ENCODE measurements at regions not wholly inside any gene's neighbourhood (a gene's known extent, or its start where the extent isn't known, plus 50 kb on each side); places are given as distances from the start of the nearest gene placed in this dataset.

- WGBS, 5 donors = 6 to 11% (median 8%) methylated on average over 2 of the region's 2 CpGs
- Histone ChIP-seq H3K27me3 (replicated peaks in 1 of 7) (no peaks in the 10 kb centered on the region), H3K9me3 (peaks cover 0 to 1% (median 0%) of the 10 kb centered on the region in 8 donors), H3K36me3 (no peaks in the 10 kb centered on the region), H3K4me3 (no peak overlapping the region), H3K4me1 (no peaks in the 10 kb centered on the region), H3K27ac (no peak overlapping the region)
- no peak for DNase-seq
- no peak for TF ChIP-seq POLR2A (IDR thresholded peaks at IDR 0.05)
- TF ChIP-seq POLR2AphosphoS5 (IDR thresholded peaks at IDR 0.05) = no peak
- TF ChIP-seq, protein P1, sequence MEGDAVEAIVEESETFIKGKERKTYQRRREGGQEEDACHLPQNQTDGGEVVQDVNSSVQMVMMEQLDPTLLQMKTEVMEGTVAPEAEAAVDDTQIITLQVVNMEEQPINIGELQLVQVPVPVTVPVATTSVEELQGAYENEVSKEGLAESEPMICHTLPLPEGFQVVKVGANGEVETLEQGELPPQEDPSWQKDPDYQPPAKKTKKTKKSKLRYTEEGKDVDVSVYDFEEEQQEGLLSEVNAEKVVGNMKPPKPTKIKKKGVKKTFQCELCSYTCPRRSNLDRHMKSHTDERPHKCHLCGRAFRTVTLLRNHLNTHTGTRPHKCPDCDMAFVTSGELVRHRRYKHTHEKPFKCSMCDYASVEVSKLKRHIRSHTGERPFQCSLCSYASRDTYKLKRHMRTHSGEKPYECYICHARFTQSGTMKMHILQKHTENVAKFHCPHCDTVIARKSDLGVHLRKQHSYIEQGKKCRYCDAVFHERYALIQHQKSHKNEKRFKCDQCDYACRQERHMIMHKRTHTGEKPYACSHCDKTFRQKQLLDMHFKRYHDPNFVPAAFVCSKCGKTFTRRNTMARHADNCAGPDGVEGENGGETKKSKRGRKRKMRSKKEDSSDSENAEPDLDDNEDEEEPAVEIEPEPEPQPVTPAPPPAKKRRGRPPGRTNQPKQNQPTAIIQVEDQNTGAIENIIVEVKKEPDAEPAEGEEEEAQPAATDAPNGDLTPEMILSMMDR (IDR thresholded peaks at IDR 0.05 in 8 of 11, conservative IDR thresholded peaks at IDR 0.05 in 3 of 11) = no peak
- intact Hi-C loops (cut with DNase I; ENCODE audit: low total_unique reads) = no loop called here
Observed at GRCh38 chr4:66577922-66578321, 907.6 kb upstream of the EPHA5 start.

DNA sequence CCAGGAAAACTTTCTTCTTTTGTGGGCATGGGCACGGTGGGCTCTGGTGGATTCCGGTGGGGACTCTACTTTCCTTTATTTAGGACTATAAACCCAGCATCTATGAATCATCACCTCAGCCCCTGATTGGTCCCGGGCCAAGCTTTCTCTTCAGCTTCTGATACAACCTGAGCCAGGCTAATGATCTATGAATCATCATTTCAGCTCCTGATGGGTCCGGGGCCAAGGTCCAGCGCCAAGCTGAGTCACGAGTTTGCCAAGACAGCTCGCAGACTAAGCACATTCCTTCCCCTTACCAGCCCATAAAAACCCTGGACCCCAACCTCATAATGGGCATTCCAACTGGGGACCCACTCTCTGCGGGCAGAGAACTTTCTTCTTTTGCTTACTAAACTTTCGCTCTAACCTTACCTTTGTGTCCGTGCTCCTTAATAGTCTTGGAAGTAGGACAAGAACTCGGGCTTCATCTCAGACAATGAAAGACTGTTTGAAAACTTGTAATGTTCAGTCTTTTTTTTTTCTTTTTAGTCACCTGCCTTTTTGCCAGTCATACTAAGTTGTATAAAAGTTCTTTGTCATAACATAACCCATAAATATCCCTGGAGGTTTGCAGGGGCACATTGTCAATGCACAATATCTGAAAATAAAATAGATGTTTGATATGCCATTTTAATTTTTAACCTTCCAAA, 904.9 kb upstream of the EPHA5 start:
- no peak overlapping the region for H3K27ac ChIP-seq
- H3K36me3 ChIP-seq = no peaks in the 10 kb centered on the region
- no peaks in the 10 kb centered on the region for H3K27me3 ChIP-seq (replicated peaks in 1 of 7)
- TF ChIP-seq, protein P1 (IDR thresholded peaks at IDR 0.05 in 8 of 11, conservative IDR thresholded peaks at IDR 0.05 in 3 of 11) = no peak
- no peak for TF ChIP-seq POLR2A (IDR thresholded peaks at IDR 0.05)
- no peak for TF ChIP-seq POLR2AphosphoS5 (IDR thresholded peaks at IDR 0.05)
- WGBS, 5 donors = 81 to 94% (median 90%) methylated on average over 11 of the region's 11 CpGs
- intact Hi-C loops (cut with DNase I; ENCODE audit: low total_unique reads) = no loop called here
- H3K9me3 ChIP-seq = no peaks in the 10 kb centered on the region
- H3K4me1 ChIP-seq = no peaks in the 10 kb centered on the region
- DNase-seq = peak; percentile 37
- no peak overlapping the region for H3K4me3 ChIP-seq

DNA sequence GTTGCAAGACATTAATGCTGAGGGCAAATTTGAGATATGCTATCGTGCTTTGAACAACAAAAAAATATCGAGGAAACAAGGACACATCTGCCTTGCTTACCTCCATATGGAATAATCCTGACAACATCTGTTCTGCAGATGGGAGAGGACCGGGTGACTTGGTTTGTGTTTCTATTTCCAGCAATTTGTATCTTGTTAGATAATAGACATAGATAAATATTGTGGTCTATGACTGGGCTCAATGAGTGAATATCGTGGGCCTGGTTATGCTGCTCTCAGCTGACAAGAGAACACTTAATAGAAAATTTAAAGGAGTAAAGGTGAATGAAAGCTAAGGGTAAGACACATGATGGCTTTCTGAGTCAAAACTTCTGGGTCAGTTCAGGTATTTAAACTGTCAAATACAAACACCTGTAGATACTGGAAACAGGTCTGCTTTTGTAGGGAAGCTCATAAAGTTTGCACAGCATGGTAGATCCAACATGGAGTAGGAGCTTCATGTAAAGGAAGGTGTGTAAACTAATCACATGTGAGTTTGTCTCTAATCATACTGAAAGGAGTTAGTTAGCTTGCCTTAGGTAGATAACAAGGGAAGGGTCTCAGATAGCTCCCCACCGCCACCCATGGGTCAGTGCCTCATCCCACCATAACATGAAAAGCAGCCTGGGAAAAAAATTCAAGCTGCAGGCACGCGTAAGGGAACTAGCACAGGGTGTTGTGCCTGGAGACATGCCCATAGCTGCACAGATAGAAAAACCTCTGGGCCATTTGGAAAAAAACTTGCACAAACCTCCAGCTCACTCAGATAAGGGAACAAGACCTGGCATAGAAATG, 904.1 kb upstream of the EPHA5 start:
- Histone ChIP-seq H3K4me3 (no peak overlapping the region), H3K27ac (no peak overlapping the region)
- 80 to 91% (median 82%) methylated on average over 7 of the region's 7 CpGs for WGBS, 5 donors

More for the DNA sequence above, 904.1 kb upstream of the EPHA5 start:
- Histone ChIP-seq H3K36me3 (no peaks in the 10 kb centered on the region), H3K4me1 (no peaks in the 10 kb centered on the region), H3K9me3 (no peaks in the 10 kb centered on the region), H3K27me3 (replicated peaks in 1 of 7) (no peaks in the 10 kb centered on the region)
- DNase-seq = no peak
- TF ChIP-seq POLR2AphosphoS5 (IDR thresholded peaks at IDR 0.05) (no peak), POLR2A (IDR thresholded peaks at IDR 0.05) (no peak)
- TF ChIP-seq, protein P1 (IDR thresholded peaks at IDR 0.05 in 8 of 11, conservative IDR thresholded peaks at IDR 0.05 in 3 of 11) = no peak
- intact Hi-C loops (cut with DNase I; ENCODE audit: low total_unique reads) = no loop called here
